Uterus (tissue), 3 donors: ENCODE measurements at regions not wholly inside any gene's neighbourhood (a gene's known extent, or its start where the extent isn't known, plus 50 kb on each side); places are given as distances from the start of the nearest gene placed in this dataset.

ENCODE experiments used
- DNase-seq, 2 donors: peaks; one replicate each; pipeline ENCODE4 v3.0.0-alpha.2; 2019 to 2020
- H3K27ac ChIP-seq, 2 donors: fragments of 200-600 bp; sonication (generic); 1 replicate in 1 of 2; 2 replicates in 1 of 2; pipeline ENCODE4 v1.5.1; 2016 to 2018
- H3K27me3 ChIP-seq, 2 donors: fragments of 200-600 bp; sonication (generic); one replicate each; pipeline ENCODE4 v1.5.1; 2018 to 2019; ENCODE audit warnings: control low read depth in 1 of 2
- H3K36me3 ChIP-seq, 2 donors: fragments of 200-600 bp; sonication (generic); one replicate each; pipeline ENCODE4 v1.5.1; 2019; ENCODE audit warnings: control low read depth in 1 of 2
- H3K4me1 ChIP-seq, 2 donors: fragments of 200-600 bp; sonication (generic); one replicate each; pipeline ENCODE4 v1.5.1; 2018 to 2019; ENCODE audit warnings: control low read depth in 1 of 2
- H3K4me3 ChIP-seq, 2 donors: fragments of 200-600 bp; sonication (generic); 1 replicate in 1 of 2; 2 replicates in 1 of 2; pipeline ENCODE4 v1.5.1; 2018 to 2019; ENCODE audit warnings: mild to moderate bottlenecking in 1 of 2
- H3K9me3 ChIP-seq, 2 donors: fragments of 200-600 bp; sonication (generic); one replicate each; pipeline ENCODE4 v1.5.1; 2019; ENCODE audit warnings: control low read depth in 1 of 2
- POLR2A ChIP-seq, 2 donors: fragments of 450-650 bp; IDR thresholded peaks; one replicate each; pipeline ENCODE4 v1.6.1; 2016; ENCODE audit warnings: antibody characterized with exemption in 2 of 2, mild to moderate bottlenecking in 1 of 2, moderate library complexity in 1 of 2
- intact Hi-C: fragments of 100-400 bp; cut with DNase I; formaldehyde crosslinking; loops from one replicate; pipeline ENCODE4 v1.15.1; 2023; ENCODE audit warnings: low total_unique reads
- TF ChIP-seq, protein P1 (sequence below), 4 experiments: fragments of 200-600 bp in 2 of 4; fragments of 450-650 bp in 2 of 4; sonication (generic) in 2 of 4; IDR thresholded peaks; one replicate each; pipeline ENCODE4 v1.5.1; 2016 to 2019; ENCODE audit warnings: antibody characterized with exemption in 4 of 4, mild to moderate bottlenecking in 2 of 4, moderate library complexity in 1 of 4
- donor health status: DM: yes; HTN: yes; CAD: no.

DNA sequence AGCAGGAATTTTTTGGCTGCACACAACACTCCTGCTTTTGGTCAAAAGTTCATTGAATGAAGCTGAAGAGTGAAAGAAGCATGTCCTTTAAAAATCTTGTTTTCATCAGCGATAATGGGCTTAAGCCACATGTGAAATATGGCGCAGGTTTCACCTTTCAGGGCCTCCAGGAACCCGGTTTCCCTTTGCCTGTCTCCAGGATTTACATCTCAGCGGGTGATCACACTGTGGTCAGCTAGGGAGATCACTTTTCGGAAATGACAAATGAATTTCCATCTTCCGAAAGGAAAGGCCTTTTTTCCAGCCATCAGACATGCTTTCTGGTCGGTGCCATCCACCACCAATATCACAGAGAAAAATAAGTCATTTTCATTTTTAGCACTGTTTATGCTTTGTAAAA is 727.1 kb upstream of the TBX3 start:
- Histone ChIP-seq H3K9me3 (no peaks in the 10 kb centered on the region), H3K27ac (no peak overlapping the region), H3K4me3 (no peak overlapping the region), H3K4me1 (no peaks in the 10 kb centered on the region), H3K36me3 (no peaks in the 10 kb centered on the region), H3K27me3 (no peaks in the 10 kb centered on the region)
- TF ChIP-seq, protein P1, sequence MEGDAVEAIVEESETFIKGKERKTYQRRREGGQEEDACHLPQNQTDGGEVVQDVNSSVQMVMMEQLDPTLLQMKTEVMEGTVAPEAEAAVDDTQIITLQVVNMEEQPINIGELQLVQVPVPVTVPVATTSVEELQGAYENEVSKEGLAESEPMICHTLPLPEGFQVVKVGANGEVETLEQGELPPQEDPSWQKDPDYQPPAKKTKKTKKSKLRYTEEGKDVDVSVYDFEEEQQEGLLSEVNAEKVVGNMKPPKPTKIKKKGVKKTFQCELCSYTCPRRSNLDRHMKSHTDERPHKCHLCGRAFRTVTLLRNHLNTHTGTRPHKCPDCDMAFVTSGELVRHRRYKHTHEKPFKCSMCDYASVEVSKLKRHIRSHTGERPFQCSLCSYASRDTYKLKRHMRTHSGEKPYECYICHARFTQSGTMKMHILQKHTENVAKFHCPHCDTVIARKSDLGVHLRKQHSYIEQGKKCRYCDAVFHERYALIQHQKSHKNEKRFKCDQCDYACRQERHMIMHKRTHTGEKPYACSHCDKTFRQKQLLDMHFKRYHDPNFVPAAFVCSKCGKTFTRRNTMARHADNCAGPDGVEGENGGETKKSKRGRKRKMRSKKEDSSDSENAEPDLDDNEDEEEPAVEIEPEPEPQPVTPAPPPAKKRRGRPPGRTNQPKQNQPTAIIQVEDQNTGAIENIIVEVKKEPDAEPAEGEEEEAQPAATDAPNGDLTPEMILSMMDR (IDR thresholded peaks at IDR 0.05) = no peak
- TF ChIP-seq POLR2A (IDR thresholded peaks at IDR 0.05) = no peak
- DNase-seq = no peak
- intact Hi-C loops = no loop called here

DNA sequence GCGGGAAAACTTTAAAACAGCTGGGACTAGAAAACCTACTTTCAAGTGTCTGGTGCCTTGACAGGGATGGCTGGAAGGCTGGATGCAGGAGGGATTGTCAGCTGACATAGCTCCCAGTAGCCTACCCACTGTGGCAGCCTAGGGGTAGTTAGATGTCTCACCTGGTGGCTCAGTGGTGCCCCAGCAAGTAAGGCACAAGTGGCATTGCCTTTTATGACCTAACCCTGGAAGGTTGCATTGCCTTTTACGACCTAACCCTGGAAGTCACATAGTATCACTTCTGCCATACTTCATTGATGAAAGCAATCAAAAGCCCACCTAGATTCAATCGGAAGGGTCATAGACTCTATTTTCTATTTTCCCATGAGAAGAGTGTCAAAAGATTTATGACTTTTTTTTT is 724.7 kb upstream of the TBX3 start:
- TF ChIP-seq, protein P1 (IDR thresholded peaks at IDR 0.05) = no peak
- TF ChIP-seq POLR2A (IDR thresholded peaks at IDR 0.05) = no peak
- Histone ChIP-seq H3K27ac (no peak overlapping the region), H3K27me3 (no peaks in the 10 kb centered on the region), H3K4me3 (no peak overlapping the region), H3K4me1 (no peaks in the 10 kb centered on the region), H3K36me3 (no peaks in the 10 kb centered on the region), H3K9me3 (no peaks in the 10 kb centered on the region)
- no peak for DNase-seq
- intact Hi-C loops = no loop called here

DNA sequence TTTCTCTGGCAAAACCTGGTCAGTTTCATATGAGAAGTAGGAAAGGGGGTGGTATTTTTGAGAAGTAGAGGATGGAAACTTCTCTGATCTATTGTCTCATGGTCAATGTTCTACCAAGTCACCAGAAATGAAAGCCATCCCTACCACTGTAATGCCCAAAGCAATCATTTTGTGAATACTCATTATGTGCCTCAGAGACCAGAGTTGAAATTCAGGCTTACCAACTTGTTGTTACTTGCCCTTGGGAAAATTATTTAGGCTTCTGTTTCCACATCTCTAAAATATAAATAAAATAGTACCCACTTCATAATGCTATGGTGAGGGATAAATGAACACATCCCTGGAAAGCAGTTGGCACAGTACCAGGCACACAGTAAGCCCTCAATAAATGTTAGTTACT is 723.7 kb upstream of the TBX3 start:
- TF ChIP-seq, protein P1 (IDR thresholded peaks at IDR 0.05) = no peak
- TF ChIP-seq POLR2A (IDR thresholded peaks at IDR 0.05) = no peak
- intact Hi-C loops = no loop called here

DNA sequence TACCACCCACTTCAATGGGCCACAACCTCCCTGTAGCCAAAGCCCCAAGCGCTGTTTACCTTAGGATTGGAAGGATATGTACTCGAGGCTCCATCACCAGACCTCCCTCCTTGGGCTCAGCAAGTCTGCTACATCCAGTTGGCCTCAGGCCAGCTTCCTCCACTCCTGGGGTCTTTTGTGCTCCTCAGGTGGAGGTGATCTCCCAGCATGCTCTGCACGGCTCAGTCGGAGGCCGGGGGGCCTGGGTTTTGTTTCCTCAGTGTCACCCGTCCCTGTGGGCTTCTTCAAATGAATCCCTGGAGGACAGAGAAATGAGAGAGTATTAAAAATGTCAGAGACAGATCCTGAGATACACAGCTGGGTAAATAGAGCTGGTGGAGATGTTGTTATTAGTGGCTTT is 723.1 kb upstream of the TBX3 start:
- Histone ChIP-seq H3K4me3 (no peak overlapping the region), H3K9me3 (no peaks in the 10 kb centered on the region), H3K36me3 (no peaks in the 10 kb centered on the region), H3K27me3 (no peaks in the 10 kb centered on the region), H3K27ac (no peak overlapping the region), H3K4me1 (no peaks in the 10 kb centered on the region)
- no peak for DNase-seq
- intact Hi-C loops = no loop called here
- no peak for TF ChIP-seq POLR2A (IDR thresholded peaks at IDR 0.05)
- TF ChIP-seq, protein P1 (IDR thresholded peaks at IDR 0.05) = no peak

More for the DNA sequence above, 723.7 kb upstream of the TBX3 start:
- DNase-seq = no peak
- Histone ChIP-seq H3K4me3 (no peak overlapping the region), H3K4me1 (no peaks in the 10 kb centered on the region), H3K9me3 (no peaks in the 10 kb centered on the region), H3K27me3 (no peaks in the 10 kb centered on the region), H3K27ac (no peak overlapping the region), H3K36me3 (no peaks in the 10 kb centered on the region)

DNA sequence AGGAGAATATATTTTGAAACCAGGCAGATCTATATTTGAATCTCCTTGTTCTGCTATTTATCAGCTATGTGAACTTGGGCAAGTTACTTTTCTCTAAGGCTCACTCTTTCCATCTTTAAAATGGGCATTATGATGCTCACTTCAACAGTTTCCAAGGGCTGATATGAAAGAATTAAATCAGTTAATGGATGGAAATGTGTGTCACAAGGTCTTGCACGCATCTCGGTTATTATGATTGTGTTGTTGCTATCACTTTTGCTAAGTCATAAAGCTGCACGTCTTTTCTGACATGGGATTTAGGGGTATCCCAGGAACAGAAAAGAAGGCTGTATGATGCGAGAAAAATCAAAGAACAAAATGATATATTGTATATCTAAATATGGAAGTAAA is 721.5 kb upstream of the TBX3 start:
- Histone ChIP-seq H3K4me1 (no peaks in the 10 kb centered on the region), H3K4me3 (no peak overlapping the region), H3K27me3 (no peaks in the 10 kb centered on the region), H3K9me3 (no peaks in the 10 kb centered on the region), H3K36me3 (no peaks in the 10 kb centered on the region), H3K27ac (no peak overlapping the region)
- DNase-seq = no peak
- intact Hi-C loops = no loop called here
- TF ChIP-seq, protein P1 (IDR thresholded peaks at IDR 0.05) = no peak
- no peak for TF ChIP-seq POLR2A (IDR thresholded peaks at IDR 0.05)
